ENCODE measurements at regions not wholly inside any gene's neighbourhood (a gene's known extent, or its start where the extent isn't known, plus 50 kb on each side); places are given as distances from the start of the nearest gene placed in this dataset.
A peak's percentile ranks its signal among the peaks of the same experiment; 100 is the strongest.

- TF ChIP-seq CTCF (IDR thresholded peaks at IDR 0.05), result no peak
- peak in 1 of 2 donors; percentile 46 for TF ChIP-seq POLR2AphosphoS5 (IDR thresholded peaks at IDR 0.05; ENCODE audit: insufficient read depth in 1 of 2, low read depth in 1 of 2)
Measured at GRCh38 chr4:26178854-26179253, 142.0 kb upstream of the RBPJ start.

Data from vagina (tissue), 2 donors.